ENCODE measurements at regions not wholly inside any gene's neighbourhood (a gene's known extent, or its start where the extent isn't known, plus 50 kb on each side); places are given as distances from the start of the nearest gene placed in this dataset.

- H3K27me3 ChIP-seq = peaks cover 0 to 44% (median 27%) of the 10 kb centered on the region in 3 donors
- no peak overlapping the region for H3K27ac ChIP-seq
- H3K36me3 ChIP-seq = no peaks in the 10 kb centered on the region
- 78 to 83% (median 81%) methylated on average over 6 of the region's 6 CpGs for WGBS, 5 donors
- no peak overlapping the region for H3K4me3 ChIP-seq
- no peaks in the 10 kb centered on the region for H3K9me3 ChIP-seq
- no peak for DNase-seq
- TF ChIP-seq POLR2AphosphoS5 (IDR thresholded peaks at IDR 0.05) = no peak
- no peak for TF ChIP-seq EP300 (IDR thresholded peaks at IDR 0.05)
- TF ChIP-seq POLR2A (IDR thresholded peaks at IDR 0.05) = no peak
- TF ChIP-seq CTCF (IDR thresholded peaks at IDR 0.05) = no peak
- H3K4me1 ChIP-seq = peaks cover 8 to 19% (median 13%) of the 10 kb centered on the region in 4 donors
- intact Hi-C loops (cut with DNase I; ENCODE audit: low total_unique reads) = no loop called here
Measured at GRCh38 chr11:123303924-123304323, 108.9 kb upstream of the CLMP start.

- intact Hi-C loops (cut with DNase I; ENCODE audit: low total_unique reads) = no loop called here
- 60 to 68% (median 68%) methylated on average over 8 of the region's 8 CpGs for WGBS, 5 donors
- Histone ChIP-seq H3K9me3 (no peaks in the 10 kb centered on the region), H3K27ac (no peak overlapping the region), H3K4me3 (no peak overlapping the region), H3K36me3 (no peaks in the 10 kb centered on the region), H3K27me3 (peaks cover 0 to 53% (median 35%) of the 10 kb centered on the region in 3 donors), H3K4me1 (peaks cover 8 to 19% (median 13%) of the 10 kb centered on the region in 4 donors)
- no peak for TF ChIP-seq POLR2A (IDR thresholded peaks at IDR 0.05)
- TF ChIP-seq EP300 (IDR thresholded peaks at IDR 0.05) = no peak
- no peak for TF ChIP-seq POLR2AphosphoS5 (IDR thresholded peaks at IDR 0.05)
- no peak for TF ChIP-seq CTCF (IDR thresholded peaks at IDR 0.05)
- no peak for DNase-seq
Measured at GRCh38 chr11:123302751-123303195, 107.7 kb upstream of the CLMP start.

GRCh38 chr11:123301696-123302400 is 106.8 kb upstream of the CLMP start:
- intact Hi-C loops (cut with DNase I; ENCODE audit: low total_unique reads) = no loop called here
- Histone ChIP-seq H3K36me3 (no peaks in the 10 kb centered on the region), H3K9me3 (no peaks in the 10 kb centered on the region), H3K27ac (no peak overlapping the region), H3K27me3 (peaks cover 0 to 57% (median 35%) of the 10 kb centered on the region in 3 donors), H3K4me1 (peaks cover 8 to 19% (median 13%) of the 10 kb centered on the region in 4 donors), H3K4me3 (peak overlapping the region; percentile 41 to 59 (median 46))
- peak in 5 of 7 experiments; percentile 20 to 91 (median 80) for TF ChIP-seq CTCF (IDR thresholded peaks at IDR 0.05)
- TF ChIP-seq POLR2AphosphoS5 (IDR thresholded peaks at IDR 0.05) = no peak
- TF ChIP-seq EP300 (IDR thresholded peaks at IDR 0.05) = no peak
- no peak for TF ChIP-seq POLR2A (IDR thresholded peaks at IDR 0.05)
- DNase-seq = peak; percentile 63 to 88
- 4 to 15% (median 7%) methylated on average over 23 to 56 of the region's 56 CpGs for WGBS, 5 donors

- Histone ChIP-seq H3K9me3 (no peaks in the 10 kb centered on the region), H3K36me3 (no peaks in the 10 kb centered on the region), H3K27ac (no peak overlapping the region), H3K4me1 (peaks cover 8 to 19% (median 13%) of the 10 kb centered on the region in 4 donors), H3K27me3 (peaks cover 0 to 61% (median 35%) of the 10 kb centered on the region in 3 donors), H3K4me3 (peak overlapping the region in 3 of 4 donors; percentile 45 to 59 (median 46))
- WGBS, 5 donors = 21 to 60% (median 30%) methylated on average over 3 of the region's 3 CpGs
- TF ChIP-seq CTCF (IDR thresholded peaks at IDR 0.05) (no peak), POLR2AphosphoS5 (IDR thresholded peaks at IDR 0.05) (no peak), EP300 (IDR thresholded peaks at IDR 0.05) (no peak), POLR2A (IDR thresholded peaks at IDR 0.05) (no peak)
- peak in 1 of 2 donors; percentile 24 for DNase-seq
- intact Hi-C loops (cut with DNase I; ENCODE audit: low total_unique reads) = no loop called here
Measured at GRCh38 chr11:123301013-123301591, 106.1 kb upstream of the CLMP start.

Data from stomach (tissue), 8 donors.